Stimulated activated CD4-positive, alpha-beta T cell treated with anti-CD3 and anti-CD28 coated beads, Interleukin-15, amount 100 ng/mL, for 1 hour (primary cell): ENCODE measurements at regions not wholly inside any gene's neighbourhood (a gene's known extent, or its start where the extent isn't known, plus 50 kb on each side); places are given as distances from the start of the nearest gene placed in this dataset.
"Not testable (repeated sequence)": the region's sequence is repeated elsewhere in the genome, so short reads cannot be mapped to it uniquely, and the experiment has no call there.

Experiments
- DNase-seq, 2 donors: peaks; one replicate each; pipeline ENCODE4 v3.0.0-alpha.2; 2020; ENCODE audit warnings: low read depth in 1 of 2, low spot score in 1 of 2

GRCh38 chr2:212786088-212786487 is 247.5 kb upstream of the ERBB4 start:
- not testable (repeated sequence) for DNase-seq

GRCh38 chr2:212777020-212777491 is 238.5 kb upstream of the ERBB4 start:
- DNase-seq, result no peak

GRCh38 chr2:212773808-212774339 is 235.3 kb upstream of the ERBB4 start:
- DNase-seq, result no peak

- no peak for DNase-seq
Observed at GRCh38 chr2:212770240-212770639, 231.6 kb upstream of the ERBB4 start.

GRCh38 chr2:212766921-212767320 is 228.3 kb upstream of the ERBB4 start:
- no peak for DNase-seq

- DNase-seq, result no peak
Observed at GRCh38 chr2:212752730-212753351, 214.2 kb upstream of the ERBB4 start.

- DNase-seq, result no peak
Observed at GRCh38 chr2:212745359-212745758, 206.8 kb upstream of the ERBB4 start.

- DNase-seq, result no peak
Observed at GRCh38 chr2:212737392-212738172, 199.0 kb upstream of the ERBB4 start.

- no peak for DNase-seq
Observed at GRCh38 chr2:212736385-212736726, 197.8 kb upstream of the ERBB4 start.

GRCh38 chr2:212733273-212733672 is 194.7 kb upstream of the ERBB4 start:
- DNase-seq, result no peak

- DNase-seq, result no peak
Observed at GRCh38 chr2:212732860-212733259, 194.3 kb upstream of the ERBB4 start.

- DNase-seq, result no peak
Observed at GRCh38 chr2:212730994-212731393, 192.4 kb upstream of the ERBB4 start.

GRCh38 chr2:212728717-212729116 is 190.1 kb upstream of the ERBB4 start:
- DNase-seq, result no peak

- DNase-seq, result no peak
Observed at GRCh38 chr2:212727751-212728150, 189.1 kb upstream of the ERBB4 start.

GRCh38 chr2:212726403-212726802 is 187.8 kb upstream of the ERBB4 start:
- DNase-seq, result no peak

- DNase-seq, result no peak
Observed at GRCh38 chr2:212725180-212725579, 186.6 kb upstream of the ERBB4 start.

- no peak for DNase-seq
Observed at GRCh38 chr2:212723226-212723625, 184.6 kb upstream of the ERBB4 start.

GRCh38 chr2:212722046-212722445 is 183.4 kb upstream of the ERBB4 start:
- no peak for DNase-seq

- DNase-seq, result no peak
Observed at GRCh38 chr2:212721026-212721451, 182.4 kb upstream of the ERBB4 start.

- not testable (repeated sequence) for DNase-seq
Observed at GRCh38 chr2:212715411-212715810, 176.8 kb upstream of the ERBB4 start.

- no peak for DNase-seq
Observed at GRCh38 chr2:212713681-212714080, 175.1 kb upstream of the ERBB4 start.

GRCh38 chr2:212712991-212713390 is 174.4 kb upstream of the ERBB4 start:
- DNase-seq, result no peak
